HG03354 (cell line): ENCODE measurements at regions not wholly inside any gene's neighbourhood (a gene's known extent, or its start where the extent isn't known, plus 50 kb on each side); places are given as distances from the start of the nearest gene placed in this dataset.
"Not testable (repeated sequence)": the region's sequence is repeated elsewhere in the genome, so short reads cannot be mapped to it uniquely, and the experiment has no call there.

Source experiments
- ATAC-seq: cut with Tn5 transposase; IDR thresholded peaks from one replicate; pipeline ENCODE4 v1.9.1; 2021; ENCODE audit warnings: mild to moderate bottlenecking; ENCODE audit not compliant: unreplicated experiment, poor library complexity, severe bottlenecking

DNA sequence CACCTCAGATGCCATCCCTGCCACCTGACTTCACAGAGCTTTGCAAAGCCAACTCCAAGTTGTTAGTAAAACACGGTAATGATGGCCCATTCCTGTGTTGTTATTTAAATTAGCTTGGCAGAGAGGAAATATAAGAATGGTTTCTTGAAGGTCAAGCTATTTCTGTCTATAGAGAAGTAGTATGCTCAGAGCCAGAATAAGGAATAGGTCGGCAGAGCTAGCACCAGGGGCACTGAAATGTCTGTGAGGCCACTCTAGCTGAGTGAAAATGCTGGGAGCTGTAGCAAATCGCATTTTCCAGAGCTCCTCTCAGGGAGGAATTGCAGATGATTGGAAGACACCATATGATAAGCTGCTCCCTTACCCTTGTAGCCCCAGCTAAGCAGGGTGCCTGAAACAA lies 615.4 kb upstream of the NR3C2 start:
- no peak for ATAC-seq

DNA sequence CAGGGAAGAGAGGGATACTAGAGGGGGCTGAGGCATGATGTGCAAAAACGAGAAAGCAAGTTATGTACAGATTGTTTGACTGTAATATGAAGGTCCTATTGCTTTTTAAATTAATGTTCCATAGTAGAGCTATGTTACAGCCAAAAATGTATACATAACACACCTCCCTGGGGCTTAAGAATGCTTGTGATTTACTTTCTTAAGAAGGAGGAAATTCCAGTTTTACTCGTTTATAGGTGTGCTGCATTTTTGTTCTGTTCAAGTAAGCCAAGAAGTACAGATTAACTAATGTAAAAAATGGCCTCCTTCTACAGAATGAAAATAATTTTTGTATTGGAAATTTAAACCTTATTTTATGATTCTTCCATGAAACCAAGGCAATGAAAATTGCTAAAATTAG lies 614.4 kb upstream of the NR3C2 start:
- ATAC-seq = no peak

DNA sequence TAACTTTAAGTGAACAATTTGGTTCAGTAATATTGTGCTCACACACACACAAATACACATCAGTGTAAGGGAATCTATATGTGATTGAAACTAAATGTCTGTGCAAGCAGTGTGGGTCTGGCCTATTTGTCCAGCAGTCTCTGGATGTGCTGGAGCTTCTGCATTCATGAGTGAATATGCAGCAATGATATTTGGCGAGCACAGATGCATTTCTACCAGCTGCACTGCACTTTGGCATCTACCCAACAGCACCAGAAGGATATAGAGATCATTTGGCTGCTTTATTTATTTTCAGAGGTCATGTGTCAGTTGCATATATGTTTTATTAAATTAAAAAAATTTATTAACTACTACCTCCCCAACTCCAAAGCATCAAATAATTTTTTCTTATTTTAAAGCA lies 613.4 kb upstream of the NR3C2 start:
- no peak for ATAC-seq

DNA sequence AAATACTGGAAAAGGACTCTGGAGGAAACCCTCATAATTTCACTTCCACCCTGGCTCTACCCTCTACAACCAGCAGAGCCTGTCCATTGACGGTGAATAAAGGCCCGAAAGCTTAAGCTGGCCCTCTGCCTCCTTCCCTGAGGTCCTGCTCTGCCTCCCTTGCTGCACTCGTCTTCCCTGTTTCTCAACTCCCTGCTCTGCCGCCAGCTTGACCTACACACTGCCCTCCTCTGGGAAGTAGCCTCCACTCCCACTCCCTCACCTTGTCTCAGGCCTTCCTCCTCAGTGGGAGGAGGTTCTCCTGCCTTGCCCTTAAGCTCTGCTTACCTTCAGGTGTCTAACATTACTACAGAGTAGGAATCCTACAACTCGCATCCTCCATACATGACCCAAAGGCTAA lies 608.6 kb upstream of the NR3C2 start:
- ATAC-seq = no peak

DNA sequence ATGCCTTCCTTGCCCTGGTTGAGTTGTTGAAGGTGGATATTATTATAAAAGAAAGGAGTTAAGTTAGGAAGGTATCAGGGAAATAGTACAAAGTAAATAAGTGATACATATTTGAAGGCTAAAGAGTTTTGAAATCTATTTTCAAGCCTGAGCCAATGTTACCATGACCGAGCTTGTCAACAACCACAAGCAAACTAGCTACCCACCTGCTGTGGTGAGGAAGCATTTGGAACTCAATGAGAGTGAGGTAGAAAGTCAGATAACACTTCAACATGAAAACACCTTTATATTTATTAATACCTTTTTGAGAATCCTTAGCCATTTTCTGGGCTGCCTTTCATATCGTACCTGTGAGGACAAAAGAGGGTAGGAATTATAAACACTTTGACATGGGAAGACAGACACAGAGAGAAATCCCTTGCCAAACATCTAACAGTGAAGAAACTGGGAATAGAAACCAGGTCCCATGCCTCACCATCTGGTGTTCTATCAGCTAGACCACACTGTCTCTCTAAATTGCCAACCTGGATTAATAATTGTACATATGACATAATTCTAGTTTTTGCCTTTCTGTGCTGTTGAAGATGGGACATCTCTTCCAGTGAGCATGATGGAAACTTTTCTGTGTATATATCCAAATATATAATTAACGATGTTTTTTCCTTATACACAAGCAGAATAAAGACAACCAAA lies 606.4 kb upstream of the NR3C2 start:
- ATAC-seq = no peak

DNA sequence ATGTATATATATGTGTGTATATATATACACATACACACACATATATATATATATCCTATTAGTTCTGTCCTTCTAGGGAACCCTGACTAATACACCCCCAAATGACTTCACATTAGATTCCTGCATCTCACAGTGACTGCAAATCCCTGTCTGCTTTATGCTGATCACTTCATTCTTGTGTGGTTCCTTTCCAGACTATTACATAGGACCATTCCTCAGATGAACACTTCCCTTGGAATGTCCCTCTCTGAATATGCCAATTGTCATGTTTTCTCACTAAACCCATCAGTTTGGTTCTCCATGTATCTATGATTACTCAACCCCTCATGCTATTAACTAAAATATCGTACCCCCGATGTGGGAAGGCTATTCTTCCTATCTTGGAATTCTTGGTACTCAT lies 605.2 kb upstream of the NR3C2 start:
- no peak for ATAC-seq

DNA sequence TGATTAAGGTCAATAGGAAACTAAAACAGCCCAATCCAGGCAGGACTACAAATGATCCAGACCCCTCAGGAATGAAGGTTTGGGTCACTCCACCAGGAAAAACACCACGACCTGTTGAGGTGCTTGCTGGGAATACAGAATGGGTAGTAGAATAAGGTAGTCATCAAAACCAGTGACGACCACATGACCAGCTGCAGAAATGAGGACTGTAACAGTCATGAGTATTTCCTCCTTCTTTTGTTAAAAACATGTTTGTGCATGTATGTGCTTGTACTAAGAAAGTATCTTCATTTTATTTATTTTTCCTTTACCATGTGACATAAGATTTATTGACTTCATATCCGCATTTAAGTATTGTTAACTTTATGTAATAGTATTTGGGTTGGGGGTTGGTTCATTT lies 603.5 kb upstream of the NR3C2 start:
- no peak for ATAC-seq

DNA sequence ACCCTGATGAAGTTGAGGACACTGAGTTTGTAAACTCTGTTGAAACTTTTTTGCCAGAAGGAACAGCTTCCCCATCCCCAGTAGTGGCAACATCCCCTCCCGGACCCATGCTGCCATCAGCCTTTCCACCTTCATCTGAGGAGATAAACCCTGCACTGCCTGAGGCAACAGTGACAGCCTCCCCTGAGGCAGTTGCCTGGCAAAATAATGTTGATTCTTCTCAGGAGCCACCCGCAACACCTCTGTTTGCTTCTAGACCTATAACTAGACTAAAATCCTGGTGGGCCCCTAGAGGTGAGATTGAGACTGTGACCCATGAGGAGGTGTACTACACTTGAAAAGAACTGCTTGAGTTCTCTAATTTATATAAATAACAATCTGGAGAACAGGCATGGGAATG lies 597.6 kb upstream of the NR3C2 start:
- ATAC-seq = not testable (repeated sequence)

DNA sequence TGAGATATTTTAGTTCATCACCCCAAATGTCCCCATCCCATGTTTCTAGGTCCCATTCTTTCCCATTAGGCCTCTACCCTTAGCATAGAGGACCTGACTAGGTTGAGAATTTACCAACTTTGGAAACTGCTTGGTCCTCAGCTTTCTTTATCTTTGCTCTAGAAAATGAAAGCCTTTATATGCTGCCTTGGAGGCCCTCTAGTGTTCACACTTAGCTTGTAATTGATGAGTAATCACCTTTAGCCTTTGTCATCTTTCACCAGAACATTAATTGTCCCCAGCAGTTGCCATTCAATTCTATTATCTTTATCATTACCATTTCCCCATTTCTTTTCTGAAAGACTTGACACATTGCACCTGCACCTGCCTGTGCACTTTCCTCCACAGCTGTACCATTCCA lies 589.2 kb upstream of the NR3C2 start:
- ATAC-seq = no peak

DNA sequence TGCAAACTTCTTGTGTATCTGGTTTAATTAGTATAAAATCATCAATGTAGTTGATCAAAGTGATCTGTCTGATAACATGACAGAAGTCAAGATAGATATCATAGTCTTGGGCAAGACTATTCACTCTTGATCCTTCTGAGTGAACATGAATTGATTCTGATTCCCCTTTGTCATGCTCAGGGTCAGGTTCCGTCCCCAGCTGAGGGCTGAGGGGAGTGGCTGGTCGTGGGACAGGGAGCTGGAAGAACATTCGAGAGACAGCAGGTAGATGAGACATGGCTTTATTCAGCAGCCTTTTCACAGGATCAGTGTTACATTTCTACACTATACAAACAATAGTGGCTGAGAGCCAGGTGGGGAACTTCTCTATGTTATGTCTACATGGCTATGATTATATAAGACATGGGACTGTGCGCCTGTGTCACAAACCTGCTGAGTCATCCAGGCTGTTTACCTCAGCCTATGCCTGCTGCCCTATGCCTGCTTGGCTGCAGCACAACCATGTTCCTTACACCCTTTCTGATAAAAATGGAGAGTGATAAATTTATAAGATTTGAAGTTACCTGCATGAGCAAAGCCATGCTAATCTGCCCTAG lies 586.9 kb upstream of the NR3C2 start:
- no peak for ATAC-seq

DNA sequence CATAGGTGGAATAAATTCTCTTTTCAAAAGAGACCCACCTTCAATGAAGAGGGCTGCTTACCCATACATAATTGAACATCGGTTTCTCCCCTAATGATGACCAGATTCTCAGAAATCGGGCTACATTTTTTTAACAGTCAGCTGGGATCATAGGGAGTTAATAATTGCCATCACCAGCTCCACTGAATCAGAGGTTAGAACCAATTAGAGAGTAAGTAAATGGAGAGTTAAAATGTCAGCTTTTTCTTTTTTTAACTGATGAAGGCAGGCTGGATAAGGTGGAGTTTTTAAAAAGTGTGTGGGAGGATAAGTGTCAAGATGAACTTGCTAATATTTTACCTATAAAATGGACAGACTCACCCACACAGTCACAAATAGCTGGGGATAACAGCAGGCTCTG lies 584.5 kb upstream of the NR3C2 start:
- no peak for ATAC-seq

DNA sequence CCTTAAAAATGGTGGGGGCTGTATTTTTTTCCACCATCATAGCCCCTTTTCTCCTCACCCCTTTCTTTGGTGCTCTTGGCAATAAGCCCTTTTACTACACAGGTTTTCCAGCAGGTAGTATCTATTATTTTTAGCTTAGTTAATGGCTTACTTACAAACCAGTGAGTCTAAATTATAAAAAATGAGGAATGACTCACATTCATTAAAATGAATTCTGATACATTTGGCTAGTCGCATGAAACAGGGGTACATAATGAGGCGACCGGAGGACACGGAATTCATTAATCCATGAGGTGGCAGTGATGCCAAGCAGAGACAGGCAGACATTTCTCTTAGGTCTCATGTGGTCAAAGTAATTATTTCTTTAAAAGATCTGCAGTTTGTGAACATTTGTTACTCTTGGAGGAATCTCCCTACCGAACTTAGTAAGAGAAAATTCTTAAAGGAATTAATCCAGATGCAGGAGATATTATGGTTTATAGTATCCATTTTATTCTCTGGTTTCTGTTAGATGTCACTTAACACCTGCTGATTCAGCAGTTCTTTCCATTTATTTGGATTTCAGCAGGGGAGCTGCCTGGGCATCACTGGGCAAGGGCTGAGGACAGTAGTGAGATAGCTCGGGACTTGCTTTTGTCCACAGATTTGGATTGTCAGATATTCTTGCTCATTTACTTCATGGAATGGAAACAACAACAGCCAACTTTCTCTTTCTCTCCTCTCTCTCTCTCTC lies 575.0 kb upstream of the NR3C2 start:
- no peak for ATAC-seq

DNA sequence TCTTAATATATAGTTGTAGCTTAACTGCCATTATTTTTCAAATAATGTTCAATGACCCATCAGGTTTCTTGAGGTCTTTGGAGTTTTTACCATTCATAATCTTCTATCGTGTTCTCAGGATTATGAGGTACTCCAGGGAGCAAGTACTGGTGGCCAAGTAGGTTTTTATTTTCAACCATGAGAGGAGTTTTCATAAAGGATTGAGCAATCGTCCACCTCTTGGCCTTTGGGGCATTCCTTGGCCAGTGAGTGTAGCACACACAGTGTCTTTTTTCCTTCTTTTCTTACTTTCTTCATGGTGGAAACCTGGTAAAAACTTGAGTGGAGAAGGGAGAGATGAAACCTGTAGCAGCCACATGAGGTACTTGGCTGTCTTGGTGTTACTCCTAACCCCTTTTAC lies 567.0 kb upstream of the NR3C2 start:
- no peak for ATAC-seq

DNA sequence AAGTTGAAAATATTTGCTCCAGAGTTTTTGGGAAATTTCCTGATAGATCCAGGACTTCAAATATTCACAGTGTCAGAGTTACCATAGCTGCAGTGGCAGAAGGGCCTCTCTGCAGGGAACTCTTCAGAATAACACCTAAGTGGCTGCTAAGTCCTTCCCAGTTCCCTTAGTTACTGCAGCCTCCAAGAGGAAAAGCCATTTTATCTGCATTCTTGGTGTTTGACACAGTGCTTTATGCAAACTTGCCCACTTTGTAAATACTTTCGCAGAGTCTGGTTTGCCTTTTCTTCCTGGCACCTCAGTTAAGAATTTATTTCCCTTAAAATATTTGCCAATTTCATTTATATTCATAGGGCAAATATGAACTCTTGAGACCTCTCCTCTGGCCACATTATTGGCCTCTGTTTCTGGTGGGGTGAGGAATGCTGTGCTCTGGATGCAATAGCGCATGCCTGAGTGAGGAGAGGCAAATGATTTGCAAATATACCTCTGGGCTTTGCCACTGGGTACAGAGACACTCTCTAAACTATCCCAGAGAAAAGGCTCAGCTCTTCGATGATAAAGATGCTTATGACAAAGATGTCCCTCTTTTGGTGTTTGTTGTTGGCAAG lies 566.3 kb upstream of the NR3C2 start:
- ATAC-seq = no peak

DNA sequence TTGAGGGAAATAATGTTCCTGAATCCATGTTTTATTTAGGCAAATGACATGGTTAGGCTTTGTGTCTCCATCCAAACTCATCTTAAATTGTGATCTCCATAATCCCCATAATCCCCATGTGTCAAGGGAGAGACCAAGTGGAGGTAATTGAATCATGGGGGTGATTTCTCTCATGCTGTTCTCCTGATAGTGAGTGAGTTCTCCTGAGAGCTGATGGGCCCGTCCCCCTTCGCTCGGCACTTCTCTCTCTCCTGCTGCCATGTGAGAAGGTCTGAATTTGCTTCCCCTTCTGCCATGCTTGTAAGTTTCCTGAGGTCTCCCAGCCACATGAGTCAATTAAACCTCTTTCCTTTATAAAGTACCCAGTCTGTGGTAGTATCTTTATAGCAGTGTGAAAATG lies 563.0 kb upstream of the NR3C2 start:
- no peak for ATAC-seq

DNA sequence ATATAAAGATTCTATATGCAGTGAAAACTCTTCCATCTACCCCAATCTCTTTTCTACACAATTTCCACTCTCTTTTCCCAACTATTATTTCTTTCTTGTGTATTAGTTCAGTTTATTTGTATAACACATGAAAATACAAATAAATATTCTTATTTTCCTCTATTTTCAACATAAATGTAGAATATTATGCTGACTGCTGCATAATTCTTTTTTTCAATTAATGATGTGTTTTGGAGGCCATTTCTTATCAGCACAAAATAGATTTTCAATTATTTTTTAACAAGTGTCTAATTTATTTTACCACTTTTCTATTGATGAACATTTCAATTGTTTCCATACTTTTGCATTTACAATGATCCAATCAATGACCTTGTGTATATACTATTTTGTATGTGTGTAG lies 557.7 kb upstream of the NR3C2 start:
- no peak for ATAC-seq

DNA sequence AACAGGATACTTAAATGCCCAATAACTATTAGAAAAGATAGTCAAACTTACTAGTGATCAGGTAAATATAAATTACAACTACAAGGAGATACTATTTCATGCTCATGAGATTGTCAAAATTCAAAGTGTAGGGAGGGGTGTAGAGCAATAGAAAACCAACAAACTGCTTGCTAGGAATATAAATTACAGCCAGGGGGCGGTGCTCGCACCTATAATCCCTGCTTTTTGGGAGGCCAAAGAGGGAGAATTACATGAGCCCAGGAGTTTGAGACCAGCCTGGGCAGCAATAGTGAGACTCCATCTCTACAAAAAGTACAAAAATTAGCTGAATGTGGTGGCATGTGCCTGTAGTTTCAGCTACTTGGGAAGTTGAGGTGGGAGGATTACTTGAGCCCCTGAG lies 556.5 kb upstream of the NR3C2 start:
- ATAC-seq = no peak

DNA sequence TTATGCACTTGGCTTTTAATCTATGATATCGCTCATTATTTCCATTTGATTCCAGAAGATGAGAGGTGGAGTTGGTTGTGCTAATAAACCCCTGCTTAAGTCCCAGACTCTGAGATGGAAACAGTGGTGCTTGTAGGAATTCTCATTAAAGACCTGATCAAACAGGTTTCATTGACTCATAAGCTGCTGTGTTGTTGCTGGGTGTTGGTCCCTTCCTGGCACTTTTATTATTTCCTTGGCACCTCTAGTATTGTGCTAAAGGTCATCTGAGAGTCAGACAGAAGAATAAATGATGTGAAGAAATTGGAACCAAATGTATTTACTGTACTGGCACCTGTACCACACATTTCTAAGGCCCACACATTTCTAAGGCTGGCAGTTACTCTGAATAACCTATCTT lies 544.7 kb upstream of the NR3C2 start:
- ATAC-seq = no peak

DNA sequence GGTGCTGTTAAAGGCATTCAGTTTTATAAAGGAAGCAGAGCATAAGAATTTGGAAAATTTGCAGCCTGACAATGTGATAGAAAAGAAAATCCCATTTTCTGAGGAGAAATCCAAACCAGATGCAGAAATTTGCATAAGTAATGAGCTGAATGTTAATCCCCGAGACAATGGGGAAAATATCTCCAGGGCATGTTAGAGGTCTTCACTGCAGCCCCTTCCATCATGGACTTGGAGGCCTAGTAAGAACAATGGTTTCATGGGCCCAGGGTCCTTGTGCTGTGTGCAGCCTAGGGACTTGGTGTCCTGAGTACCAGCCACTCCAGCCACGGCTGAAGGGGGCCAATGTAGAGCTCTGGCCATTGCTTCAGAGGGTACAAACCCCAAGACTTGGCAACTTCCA lies 542.7 kb upstream of the NR3C2 start:
- ATAC-seq = no peak

DNA sequence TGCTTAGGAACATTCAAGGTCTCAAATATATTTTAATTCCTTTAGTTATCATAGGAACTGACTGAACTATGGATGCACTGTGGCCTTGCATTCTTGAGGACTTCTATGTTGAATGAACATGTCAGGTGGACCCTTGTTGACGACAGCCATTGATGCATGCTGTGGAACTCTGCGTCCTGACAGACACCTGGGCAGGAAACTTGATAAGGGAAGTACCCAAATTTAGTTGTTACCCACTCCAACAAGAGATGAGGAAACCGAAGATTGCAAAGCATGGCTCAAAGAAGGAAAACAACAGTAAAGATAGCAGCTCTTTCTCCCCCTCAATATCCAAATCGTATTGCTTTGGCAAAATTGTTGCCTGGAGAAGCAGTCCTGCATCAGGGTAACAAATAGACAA lies 540.0 kb upstream of the NR3C2 start:
- no peak for ATAC-seq
